ENCODE measurements at regions not wholly inside any gene's neighbourhood (a gene's known extent, or its start where the extent isn't known, plus 50 kb on each side); places are given as distances from the start of the nearest gene placed in this dataset.

DNA sequence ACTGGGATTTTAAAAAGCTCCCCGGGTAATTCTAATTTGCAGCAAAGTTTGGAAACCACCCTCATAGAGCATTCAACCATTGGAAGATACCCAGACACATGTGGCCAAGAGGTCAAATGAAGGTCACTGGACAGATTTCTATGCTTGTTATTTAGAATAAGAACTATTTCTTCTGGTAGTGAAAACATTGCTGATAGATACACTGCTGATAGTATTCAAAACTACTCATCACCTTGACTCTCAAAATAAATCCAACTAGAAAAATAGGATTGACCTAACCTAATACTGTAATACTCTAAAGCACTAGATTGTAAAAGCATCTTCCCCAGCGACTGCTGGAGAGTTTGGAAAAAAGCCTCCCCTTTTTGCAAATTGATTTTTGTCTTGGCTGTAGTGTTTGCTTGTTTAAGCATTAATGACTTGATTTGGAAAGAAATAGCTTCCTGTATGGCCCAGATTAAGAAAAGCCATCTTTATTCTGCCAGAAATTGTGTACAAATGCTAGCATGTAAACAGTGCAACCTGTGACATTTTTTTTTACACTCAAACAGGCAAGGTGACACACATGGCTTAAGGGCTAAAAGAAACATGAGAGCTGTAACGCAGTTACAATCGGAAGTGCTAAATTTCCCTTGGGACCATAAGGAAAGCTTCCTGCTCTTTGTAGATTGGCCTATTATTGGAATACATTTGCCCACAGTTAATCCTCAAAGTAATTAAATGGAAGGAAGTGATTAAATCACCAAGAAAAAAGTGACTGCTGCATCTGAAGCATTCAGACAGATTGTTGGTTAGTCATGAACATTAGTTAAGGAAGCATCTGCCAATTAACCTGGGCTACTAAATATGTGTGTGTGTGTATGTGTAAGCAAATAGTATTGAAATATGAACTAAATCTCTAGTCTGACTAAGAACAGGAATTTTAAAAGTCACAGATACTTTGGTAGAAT lies 356.5 kb upstream of the ATP2B1 start:
- Mint-ChIP-seq H3K27me3 (ENCODE audit: low read depth) (peaks cover 3% of the 10 kb centered on the region), H3K36me3 (ENCODE audit: insufficient read depth) (no peaks in the 10 kb centered on the region), H3K9me3 (no peaks in the 10 kb centered on the region), H3K4me1 (ENCODE audit: low read depth) (no peaks in the 10 kb centered on the region), H3K4me3 (no peak overlapping the region)
- ATAC-seq (no peak), DNase-seq (no peak)

DNA sequence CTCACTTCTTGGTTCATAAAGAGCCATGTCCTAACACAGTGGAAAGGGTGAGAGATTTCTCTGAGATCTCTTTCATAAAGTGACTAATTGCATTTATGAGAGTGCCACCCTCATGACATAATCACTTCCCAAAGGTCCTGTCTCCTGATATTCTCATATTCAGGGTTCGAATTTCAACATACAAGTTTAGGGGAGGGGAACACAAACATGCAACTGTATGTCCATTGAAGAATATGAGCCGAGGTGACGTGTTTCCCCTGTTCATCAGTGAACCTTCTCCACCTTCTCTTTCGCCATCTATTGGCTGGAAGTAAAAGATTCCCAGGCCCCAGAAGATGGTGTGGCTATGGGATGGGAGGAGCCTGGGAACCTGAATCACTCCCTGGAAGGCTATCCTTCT lies 354.2 kb upstream of the ATP2B1 start:
- Mint-ChIP-seq H3K4me3 (no peak overlapping the region), H3K4me1 (ENCODE audit: low read depth) (no peaks in the 10 kb centered on the region), H3K9me3 (no peaks in the 10 kb centered on the region), H3K36me3 (ENCODE audit: insufficient read depth) (no peaks in the 10 kb centered on the region), H3K27me3 (ENCODE audit: low read depth) (peaks cover 2% of the 10 kb centered on the region)
- no peak for DNase-seq
- ATAC-seq: no peak

DNA sequence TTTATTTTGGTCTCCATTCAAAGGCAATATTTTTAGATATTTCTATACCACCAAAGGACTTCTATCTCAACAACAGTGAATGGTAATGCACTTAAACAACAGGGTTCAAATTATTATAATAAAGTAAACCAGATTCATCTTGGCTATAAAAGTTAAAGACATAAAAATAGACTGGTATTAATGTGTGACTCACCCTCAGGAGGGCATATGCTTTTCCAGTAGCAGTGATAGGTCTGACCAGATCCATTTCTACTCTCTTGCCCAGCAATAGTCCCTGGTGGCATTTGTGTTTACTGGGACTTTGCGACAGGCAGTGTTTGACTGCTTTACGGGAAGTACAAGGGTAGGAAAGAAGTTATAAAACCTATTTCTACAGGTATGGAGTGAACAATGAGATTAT lies 353.2 kb upstream of the ATP2B1 start:
- Mint-ChIP-seq H3K9me3 (no peaks in the 10 kb centered on the region), H3K4me1 (ENCODE audit: low read depth) (no peaks in the 10 kb centered on the region), H3K36me3 (ENCODE audit: insufficient read depth) (no peaks in the 10 kb centered on the region), H3K27me3 (ENCODE audit: low read depth) (peaks cover 2% of the 10 kb centered on the region), H3K4me3 (no peak overlapping the region)
- DNase-seq: no peak
- no peak for ATAC-seq

DNA sequence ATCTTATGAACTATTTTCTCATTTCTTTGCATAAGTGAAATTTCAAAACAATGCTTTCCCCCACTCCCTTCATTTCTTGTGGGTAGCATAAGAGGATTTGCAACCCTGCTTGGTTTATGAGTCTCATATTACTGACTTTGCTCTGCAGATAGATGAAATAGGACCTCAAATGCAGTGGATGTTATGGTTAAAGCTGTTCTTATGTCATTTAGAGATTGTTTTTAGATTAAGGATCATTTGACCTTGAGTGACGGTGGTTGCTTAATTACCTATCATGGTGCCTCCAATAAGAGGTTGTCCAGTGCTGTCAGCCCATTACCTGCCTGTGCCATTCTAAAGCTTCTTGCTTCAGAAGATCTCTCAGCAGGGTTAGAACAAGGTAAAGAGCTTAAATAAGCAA lies 351.4 kb upstream of the ATP2B1 start:
- H3K4me3 Mint-ChIP-seq: no peak overlapping the region

DNA sequence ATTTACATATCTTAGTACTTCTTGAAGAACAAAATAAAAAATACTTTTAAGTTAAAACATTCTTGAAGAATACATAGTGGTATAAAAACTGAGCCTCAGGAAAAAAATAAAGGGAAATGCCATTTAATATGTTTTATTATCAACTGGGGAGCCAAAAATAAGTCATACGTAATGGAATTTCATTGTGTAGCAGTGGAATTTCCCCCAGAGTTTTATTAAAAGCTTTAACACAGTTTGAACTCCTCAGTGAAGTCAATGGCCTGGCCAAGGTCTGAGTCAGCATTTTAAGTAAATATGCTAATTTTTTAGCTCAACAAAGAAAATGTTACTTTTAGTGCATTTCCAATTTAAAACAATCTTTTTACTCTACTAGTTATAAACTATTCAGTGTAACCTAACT lies 350.1 kb upstream of the ATP2B1 start:
- H3K36me3 Mint-ChIP-seq (ENCODE audit: insufficient read depth): no peaks in the 10 kb centered on the region
- ATAC-seq: no peak
- no peaks in the 10 kb centered on the region for H3K4me1 Mint-ChIP-seq (ENCODE audit: low read depth)
- DNase-seq: no peak
- no peak overlapping the region for H3K4me3 Mint-ChIP-seq
- H3K9me3 Mint-ChIP-seq: no peaks in the 10 kb centered on the region
- H3K27me3 Mint-ChIP-seq (ENCODE audit: low read depth): no peaks in the 10 kb centered on the region

More for the DNA sequence above, 351.4 kb upstream of the ATP2B1 start:
- Mint-ChIP-seq H3K27me3 (ENCODE audit: low read depth) (peaks cover under 1% of the 10 kb centered on the region), H3K36me3 (ENCODE audit: insufficient read depth) (no peaks in the 10 kb centered on the region), H3K9me3 (no peaks in the 10 kb centered on the region), H3K4me1 (ENCODE audit: low read depth) (no peaks in the 10 kb centered on the region)
- no peak for ATAC-seq
- DNase-seq: no peak

DNA sequence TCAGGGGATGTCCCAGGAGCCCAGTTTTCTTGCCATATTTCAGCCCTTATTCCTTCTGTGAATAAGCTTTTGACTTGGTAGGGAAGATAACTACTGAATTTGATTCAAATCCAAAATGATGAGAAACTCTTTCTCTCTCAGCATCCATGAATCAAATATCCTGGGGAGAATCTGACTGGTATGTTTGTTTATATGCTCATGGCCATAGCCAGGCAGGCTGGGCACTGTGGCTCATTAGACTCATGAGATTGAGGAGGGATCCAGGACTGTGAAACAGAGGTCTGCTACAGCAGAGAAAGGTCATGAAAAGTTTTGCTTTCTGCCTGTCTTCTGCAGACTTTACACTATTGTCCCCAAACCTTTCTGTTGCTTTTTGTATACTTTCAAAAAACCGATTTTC lies 346.4 kb upstream of the ATP2B1 start:
- no peaks in the 10 kb centered on the region for H3K36me3 Mint-ChIP-seq (ENCODE audit: insufficient read depth)
- DNase-seq (no peak), ATAC-seq (no peak)
- peaks cover 1% of the 10 kb centered on the region for H3K27me3 Mint-ChIP-seq (ENCODE audit: low read depth)
- no peaks in the 10 kb centered on the region for H3K4me1 Mint-ChIP-seq (ENCODE audit: low read depth)
- H3K9me3 Mint-ChIP-seq: no peaks in the 10 kb centered on the region
- no peak overlapping the region for H3K4me3 Mint-ChIP-seq

DNA sequence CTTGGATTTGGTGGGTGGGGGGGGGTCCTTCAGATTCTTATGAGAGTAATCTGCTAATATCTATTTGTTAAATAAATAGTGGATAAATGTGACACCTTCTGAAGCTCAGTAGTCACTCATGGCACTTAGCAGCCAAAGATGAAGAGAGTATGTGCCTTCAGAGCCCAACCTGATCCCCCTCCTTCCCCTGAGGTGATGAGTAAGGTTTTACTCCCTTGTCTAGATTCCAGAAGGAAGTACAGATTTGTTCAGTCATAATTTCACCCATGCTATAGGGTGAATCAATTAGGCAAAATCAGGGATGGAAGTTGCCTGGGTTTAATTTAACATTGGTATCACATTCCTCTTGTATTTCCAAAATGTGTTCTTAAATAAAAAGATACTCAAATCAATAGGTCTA lies 340.3 kb upstream of the ATP2B1 start:
- no peaks in the 10 kb centered on the region for H3K36me3 Mint-ChIP-seq (ENCODE audit: insufficient read depth)
- DNase-seq: no peak
- ATAC-seq: no peak
- peaks cover 1% of the 10 kb centered on the region for H3K27me3 Mint-ChIP-seq (ENCODE audit: low read depth)
- H3K9me3 Mint-ChIP-seq: no peaks in the 10 kb centered on the region
- no peak overlapping the region for H3K4me3 Mint-ChIP-seq
- no peaks in the 10 kb centered on the region for H3K4me1 Mint-ChIP-seq (ENCODE audit: low read depth)

DNA sequence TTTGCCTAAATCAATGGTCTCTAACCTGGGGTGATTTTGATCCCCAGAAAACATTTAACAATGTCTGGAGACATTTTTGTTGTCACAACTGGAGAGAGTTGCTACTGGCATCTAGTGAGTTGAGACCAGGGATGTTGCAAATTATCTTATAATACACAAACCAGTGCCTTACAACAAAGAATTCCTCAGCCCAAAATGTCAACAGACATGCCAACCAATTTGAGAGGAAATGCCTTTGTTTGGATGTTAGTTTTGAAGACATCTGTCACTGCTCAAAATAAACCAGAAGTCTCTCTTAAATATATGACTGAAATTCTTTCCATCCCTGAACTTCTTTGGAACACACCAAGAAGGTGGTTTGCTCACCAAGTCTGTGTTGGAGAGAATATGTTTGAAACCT lies 336.9 kb upstream of the ATP2B1 start:
- ATAC-seq (no peak), DNase-seq (no peak)
- Mint-ChIP-seq H3K4me3 (no peak overlapping the region), H3K27me3 (ENCODE audit: low read depth) (no peaks in the 10 kb centered on the region), H3K9me3 (no peaks in the 10 kb centered on the region), H3K36me3 (ENCODE audit: insufficient read depth) (no peaks in the 10 kb centered on the region), H3K4me1 (ENCODE audit: low read depth) (peaks cover 4% of the 10 kb centered on the region)

DNA sequence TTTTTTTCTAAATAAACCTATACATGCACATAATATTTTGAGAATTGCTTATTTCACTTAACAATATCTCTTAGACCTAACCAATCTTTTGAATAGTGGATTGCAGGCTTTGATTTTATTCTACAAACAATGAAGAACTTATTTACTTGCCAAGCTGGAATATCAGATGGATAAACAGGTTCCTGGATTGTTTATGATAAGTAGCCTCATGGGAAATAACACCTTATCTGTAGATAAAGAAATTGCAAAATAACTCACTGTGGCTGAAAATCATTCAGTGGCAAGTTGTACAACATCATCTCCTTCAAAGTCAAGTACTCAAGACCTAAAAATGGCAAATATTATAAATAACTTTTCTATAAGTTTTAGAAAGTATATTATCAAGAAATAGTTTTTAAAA lies 335.4 kb upstream of the ATP2B1 start:
- Mint-ChIP-seq H3K4me1 (ENCODE audit: low read depth) (peaks cover 4% of the 10 kb centered on the region), H3K4me3 (no peak overlapping the region), H3K27me3 (ENCODE audit: low read depth) (no peaks in the 10 kb centered on the region), H3K36me3 (ENCODE audit: insufficient read depth) (no peaks in the 10 kb centered on the region), H3K9me3 (no peaks in the 10 kb centered on the region)
- ATAC-seq (no peak), DNase-seq (no peak)

DNA sequence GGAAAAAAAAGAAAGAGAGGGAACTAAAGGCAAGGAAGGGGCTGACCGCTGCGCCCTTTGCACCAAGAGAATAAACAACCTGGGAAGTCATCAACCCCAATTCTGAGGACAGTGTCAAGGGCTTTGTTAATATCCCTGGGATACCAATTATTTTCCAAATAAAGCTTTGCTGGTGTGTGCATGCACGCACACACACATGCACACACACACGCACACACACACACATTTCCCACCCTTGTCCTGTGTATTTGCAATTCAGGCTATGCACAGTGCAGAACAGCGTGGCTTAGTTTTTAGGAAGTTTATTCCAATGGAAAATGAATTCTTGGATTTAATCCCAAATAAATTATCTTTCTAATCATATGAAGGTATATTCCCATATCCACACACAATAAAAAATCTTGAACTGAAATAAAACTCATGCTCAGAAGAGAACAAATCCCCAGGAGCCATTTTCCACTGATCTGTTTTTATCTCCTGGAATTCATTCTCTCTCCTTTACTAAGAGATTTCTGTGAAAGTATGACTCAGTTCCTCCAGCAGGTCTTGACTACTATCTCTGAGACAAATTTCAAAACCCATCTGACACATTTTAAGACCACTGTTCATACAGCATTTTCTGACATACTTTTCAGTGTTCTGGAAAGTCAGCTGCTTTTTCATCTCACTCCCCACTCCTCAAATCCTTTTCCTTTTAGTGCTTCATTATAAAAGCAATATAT lies 334.4 kb upstream of the ATP2B1 start:
- H3K9me3 Mint-ChIP-seq: no peaks in the 10 kb centered on the region
- no peak overlapping the region for H3K4me3 Mint-ChIP-seq
- H3K27me3 Mint-ChIP-seq (ENCODE audit: low read depth): no peaks in the 10 kb centered on the region
- DNase-seq (no peak), ATAC-seq (peak in 1 of 2 donors; percentile 70)
- peaks cover 4% of the 10 kb centered on the region for H3K4me1 Mint-ChIP-seq (ENCODE audit: low read depth)
- no peaks in the 10 kb centered on the region for H3K36me3 Mint-ChIP-seq (ENCODE audit: insufficient read depth)

DNA sequence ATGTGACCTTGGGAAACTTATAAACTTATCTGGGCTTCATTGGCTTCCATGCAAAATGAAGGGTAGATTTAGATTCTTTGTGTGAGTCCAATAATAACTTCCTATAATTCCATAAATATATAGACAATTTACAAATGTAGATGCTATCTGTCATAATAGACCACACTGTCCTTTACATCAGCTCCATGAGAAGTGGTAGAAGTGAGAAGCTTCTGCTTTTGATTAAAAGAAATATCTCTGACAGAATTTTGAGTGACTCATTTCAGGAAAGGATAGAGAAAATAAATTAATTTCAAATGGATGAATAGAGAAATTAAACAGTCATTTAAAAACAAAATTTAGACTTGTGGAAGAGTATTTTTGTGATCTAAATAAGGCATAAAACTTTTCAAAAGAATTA lies 329.7 kb upstream of the ATP2B1 start:
- DNase-seq: no peak

DNA sequence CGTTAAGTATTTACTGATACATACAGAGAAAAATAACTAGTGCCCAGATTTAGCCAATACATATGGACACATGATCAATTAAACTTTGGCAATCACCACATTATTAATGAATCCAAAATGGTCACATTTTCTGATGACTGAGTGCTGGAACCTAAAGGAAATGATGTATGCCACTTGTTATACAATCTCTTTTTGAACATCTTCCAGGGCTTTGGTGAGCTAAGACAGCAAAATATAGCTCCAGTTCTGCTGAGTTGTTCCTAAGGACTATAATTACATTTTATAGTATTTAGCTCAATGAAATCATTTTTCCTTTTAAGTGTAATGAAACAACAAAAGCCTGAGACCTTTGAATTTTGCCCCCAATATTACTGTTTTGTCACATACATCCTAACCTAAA lies 329.1 kb upstream of the ATP2B1 start:
- Mint-ChIP-seq H3K4me3 (no peak overlapping the region), H3K9me3 (no peaks in the 10 kb centered on the region)

More for the DNA sequence above, 329.7 kb upstream of the ATP2B1 start:
- Mint-ChIP-seq H3K9me3 (no peaks in the 10 kb centered on the region), H3K4me3 (no peak overlapping the region), H3K27me3 (ENCODE audit: low read depth) (no peaks in the 10 kb centered on the region), H3K36me3 (ENCODE audit: insufficient read depth) (no peaks in the 10 kb centered on the region), H3K4me1 (ENCODE audit: low read depth) (peaks cover 14% of the 10 kb centered on the region)
- no peak for ATAC-seq

DNA sequence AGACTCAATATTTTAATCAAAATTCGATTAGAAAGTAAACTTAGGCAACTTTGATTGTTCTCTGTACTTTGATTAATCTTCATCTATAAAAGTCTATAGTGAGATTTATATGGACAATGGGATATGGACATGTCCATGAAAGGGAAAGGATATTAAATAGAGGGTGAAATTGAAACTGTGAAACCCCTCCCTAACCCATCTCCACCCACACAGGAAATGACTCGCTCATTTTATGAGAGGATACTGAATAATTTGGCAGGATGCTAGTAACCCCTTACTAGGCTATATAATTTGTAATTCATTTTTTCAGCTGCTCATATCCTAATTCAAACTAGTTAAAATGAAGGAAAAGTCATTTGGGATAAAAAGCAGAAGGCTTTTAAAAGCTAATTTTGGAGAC lies 328.0 kb upstream of the ATP2B1 start:
- H3K36me3 Mint-ChIP-seq (ENCODE audit: insufficient read depth): no peaks in the 10 kb centered on the region
- H3K4me3 Mint-ChIP-seq: no peak overlapping the region
- DNase-seq (no peak), ATAC-seq (peak in 1 of 2 donors; percentile 48)
- no peaks in the 10 kb centered on the region for H3K9me3 Mint-ChIP-seq
- no peaks in the 10 kb centered on the region for H3K27me3 Mint-ChIP-seq (ENCODE audit: low read depth)
- peaks cover 12% of the 10 kb centered on the region for H3K4me1 Mint-ChIP-seq (ENCODE audit: low read depth)

More for the DNA sequence above, 329.1 kb upstream of the ATP2B1 start:
- Mint-ChIP-seq H3K27me3 (ENCODE audit: low read depth) (no peaks in the 10 kb centered on the region), H3K4me1 (ENCODE audit: low read depth) (peaks cover 12% of the 10 kb centered on the region), H3K36me3 (ENCODE audit: insufficient read depth) (no peaks in the 10 kb centered on the region)
- no peak for DNase-seq
- no peak for ATAC-seq

DNA sequence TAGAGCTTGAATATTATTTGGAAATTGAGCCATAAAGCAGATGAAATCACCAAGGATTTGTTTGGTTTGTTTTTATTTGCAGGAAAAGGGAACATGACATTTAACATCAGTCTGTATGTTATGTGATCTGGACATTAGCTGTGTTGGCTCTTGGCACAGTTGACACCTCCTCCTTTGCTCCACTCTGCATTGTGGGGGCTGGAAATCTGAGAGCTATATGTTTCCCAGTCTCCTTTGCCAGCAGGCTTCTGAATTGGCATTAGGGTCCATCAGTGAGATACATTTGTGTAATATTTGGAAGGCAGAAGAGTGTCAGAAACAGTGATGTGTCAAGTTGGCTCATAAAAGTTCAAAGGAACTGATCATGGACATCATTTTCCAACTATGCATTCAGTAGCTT lies 322.1 kb upstream of the ATP2B1 start:
- H3K4me1 Mint-ChIP-seq (ENCODE audit: low read depth): peaks cover 11% of the 10 kb centered on the region
- ATAC-seq (no peak), DNase-seq (no peak)
- H3K27me3 Mint-ChIP-seq (ENCODE audit: low read depth): no peaks in the 10 kb centered on the region
- no peak overlapping the region for H3K4me3 Mint-ChIP-seq
- H3K9me3 Mint-ChIP-seq: no peaks in the 10 kb centered on the region
- H3K36me3 Mint-ChIP-seq (ENCODE audit: insufficient read depth): no peaks in the 10 kb centered on the region

DNA sequence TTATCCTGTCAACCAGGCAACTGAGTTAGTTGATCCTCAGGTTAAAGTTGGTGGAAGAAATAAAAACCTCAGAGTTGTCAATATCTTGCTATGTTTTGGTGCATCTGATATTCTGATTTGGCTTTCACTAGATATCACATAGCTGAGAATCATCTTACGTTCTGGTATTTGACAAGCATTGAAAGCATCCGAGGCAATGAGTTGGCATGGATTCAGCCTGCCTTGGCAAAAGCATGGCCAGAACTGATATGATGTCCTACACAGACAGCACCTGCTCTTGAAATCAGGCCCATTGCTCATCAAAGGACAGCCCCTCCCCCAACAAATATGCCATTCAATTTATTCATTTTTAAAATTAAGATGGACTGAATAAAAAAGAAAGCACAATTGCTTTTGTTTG lies 320.7 kb upstream of the ATP2B1 start:
- Mint-ChIP-seq H3K36me3 (ENCODE audit: insufficient read depth) (no peaks in the 10 kb centered on the region), H3K4me3 (no peak overlapping the region), H3K4me1 (ENCODE audit: low read depth) (peaks cover 11% of the 10 kb centered on the region), H3K27me3 (ENCODE audit: low read depth) (no peaks in the 10 kb centered on the region), H3K9me3 (no peaks in the 10 kb centered on the region)
- DNase-seq: no peak
- no peak for ATAC-seq
